Stimulated activated effector memory CD8-positive, alpha-beta T cell treated with anti-CD3 and anti-CD28 coated beads, Interleukin-12 subunit alpha, Interleukin-12 subunit beta, amount 100 ng/mL, for 72 hours (primary cell): ENCODE measurements at regions not wholly inside any gene's neighbourhood (a gene's known extent, or its start where the extent isn't known, plus 50 kb on each side); places are given as distances from the start of the nearest gene placed in this dataset.
"Not testable (repeated sequence)": the region's sequence is repeated elsewhere in the genome, so short reads cannot be mapped to it uniquely, and the experiment has no call there.

ENCODE experiments used
- ATAC-seq: fragments of 150-1000 bp; cut with Tn5 transposase; 2 replicates; pipeline ENCODE4 v1.10.0; 2021
- DNase-seq, 2 donors: peaks; one replicate each; pipeline ENCODE4 v3.0.0; 2021 to 2022; ENCODE audit warnings: low spot score in 2 of 2
- H3K27ac Mint-ChIP-seq: one replicate; pipeline ENCODE4 v1.8.0; 2022; ENCODE audit warnings: mild to moderate bottlenecking, mixed read lengths
- H3K36me3 Mint-ChIP-seq: one replicate; pipeline ENCODE4 v1.8.0; 2022; ENCODE audit warnings: mild to moderate bottlenecking, mixed read lengths
- H3K4me1 Mint-ChIP-seq: one replicate; pipeline ENCODE4 v1.8.0; 2022; ENCODE audit warnings: mixed read lengths
- H3K4me3 Mint-ChIP-seq: one replicate; pipeline ENCODE4 v1.8.0; 2022; ENCODE audit warnings: mild to moderate bottlenecking, mixed read lengths
- H3K9me3 Mint-ChIP-seq: one replicate; pipeline ENCODE4 v1.8.0; 2022; ENCODE audit warnings: mixed read lengths

- Mint-ChIP-seq H3K27ac (no peak overlapping the region), H3K9me3 (no peaks in the 10 kb centered on the region), H3K36me3 (no peaks in the 10 kb centered on the region), H3K4me1 (no peaks in the 10 kb centered on the region), H3K4me3 (no peak overlapping the region)
- ATAC-seq (no peak), DNase-seq (no peak)
These were observed 216.9 kb downstream of the DEPDC1B start for GRCh38 chr5:60483050-60483449.

DNA sequence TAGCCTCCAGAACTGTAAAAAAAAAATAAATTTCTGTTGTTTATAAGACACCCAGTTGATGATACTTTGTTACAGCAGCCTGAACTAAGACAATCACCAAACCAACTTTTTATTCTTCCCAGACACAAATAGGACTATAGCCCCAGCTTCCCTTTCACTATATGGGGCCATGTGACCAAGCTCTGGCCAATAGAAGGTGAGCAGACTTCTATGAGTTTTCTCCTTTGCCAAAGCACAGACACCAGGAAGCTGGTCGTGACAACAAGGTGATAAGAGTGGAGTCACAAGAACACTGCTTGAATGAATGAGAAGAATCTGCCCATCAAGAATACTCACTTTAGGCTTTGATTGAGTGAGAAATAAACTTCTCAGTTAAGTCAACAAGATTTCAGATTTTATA lies 217.7 kb downstream of the DEPDC1B start:
- Mint-ChIP-seq H3K4me3 (no peak overlapping the region), H3K4me1 (no peaks in the 10 kb centered on the region), H3K27ac (no peak overlapping the region), H3K36me3 (no peaks in the 10 kb centered on the region), H3K9me3 (no peaks in the 10 kb centered on the region)
- DNase-seq (no peak), ATAC-seq (no peak)

- H3K27ac Mint-ChIP-seq = no peak overlapping the region
- no peaks in the 10 kb centered on the region for H3K36me3 Mint-ChIP-seq
- H3K9me3 Mint-ChIP-seq = peaks cover 5% of the 10 kb centered on the region
- ATAC-seq = no peak
- H3K4me3 Mint-ChIP-seq = no peak overlapping the region
- DNase-seq = no peak
- H3K4me1 Mint-ChIP-seq = no peaks in the 10 kb centered on the region
These were observed 220.4 kb downstream of the DEPDC1B start for GRCh38 chr5:60479542-60479941.

DNA sequence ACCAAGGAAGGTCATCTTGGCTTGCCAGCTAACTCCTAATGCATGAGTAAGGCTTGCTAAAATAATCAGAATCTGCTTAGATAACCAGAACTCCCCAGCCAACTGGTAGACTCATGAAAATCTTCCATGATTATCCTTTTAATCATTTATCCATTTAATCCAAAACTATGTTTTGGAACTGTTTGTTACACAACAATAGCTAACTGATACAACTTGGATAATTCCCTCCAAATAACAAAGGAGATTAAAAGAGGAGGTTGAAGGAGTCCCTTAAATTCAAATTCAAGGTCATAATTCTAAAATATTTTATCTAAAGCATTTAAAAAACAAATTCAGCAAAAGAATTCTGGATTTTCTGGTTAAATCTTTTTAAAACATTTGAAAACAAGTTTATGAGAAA lies 222.1 kb downstream of the DEPDC1B start:
- Mint-ChIP-seq H3K4me1 (no peaks in the 10 kb centered on the region), H3K4me3 (no peak overlapping the region), H3K9me3 (peaks cover 7% of the 10 kb centered on the region), H3K27ac (no peak overlapping the region), H3K36me3 (no peaks in the 10 kb centered on the region)
- no peak for ATAC-seq
- DNase-seq = no peak

DNA sequence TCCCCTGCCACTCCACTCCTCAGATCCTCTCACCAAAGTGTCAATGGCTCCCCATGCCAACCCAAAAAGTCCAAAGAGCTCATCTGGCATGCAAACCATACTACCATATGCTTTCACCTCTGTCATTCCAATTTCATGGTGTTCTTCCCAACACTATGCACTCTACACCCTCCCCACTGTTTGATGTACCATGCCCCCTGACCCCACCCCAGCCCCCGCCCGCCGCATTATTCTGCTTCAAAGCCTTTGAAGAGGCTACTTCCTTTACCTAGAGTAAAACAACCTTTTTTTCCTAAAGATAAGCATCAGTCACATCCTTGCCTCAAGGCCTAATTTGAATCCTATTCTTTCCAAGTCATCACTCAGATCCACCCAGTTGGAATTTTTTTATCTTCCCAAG lies 226.3 kb downstream of the DEPDC1B start:
- Mint-ChIP-seq H3K4me3 (no peak overlapping the region), H3K36me3 (no peaks in the 10 kb centered on the region)

DNA sequence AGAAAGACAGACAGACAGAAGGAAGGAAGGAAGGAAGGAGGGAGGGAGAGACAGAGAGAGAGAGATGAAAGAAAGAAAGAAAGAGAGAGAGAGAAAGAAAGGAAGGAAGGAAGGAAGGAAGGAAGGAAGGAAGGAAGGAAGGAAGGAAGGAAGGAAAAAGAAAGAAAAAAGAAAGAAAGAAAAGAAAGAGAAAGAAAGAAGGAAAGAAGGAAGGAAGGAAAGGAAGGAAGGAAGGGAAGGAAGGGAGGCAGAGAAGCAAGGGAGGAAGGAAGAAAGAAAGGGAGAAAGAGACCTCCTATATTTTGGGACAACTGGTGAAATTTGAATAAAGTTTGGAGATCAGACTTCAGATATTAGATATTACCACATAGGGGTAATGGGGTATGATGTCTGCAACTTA lies 226.9 kb downstream of the DEPDC1B start:
- not testable (repeated sequence) for H3K36me3 Mint-ChIP-seq, H3K4me3 Mint-ChIP-seq, H3K4me1 Mint-ChIP-seq, DNase-seq, ATAC-seq, H3K27ac Mint-ChIP-seq
- peaks cover 15% of the 10 kb centered on the region for H3K9me3 Mint-ChIP-seq

More for the DNA sequence above, 226.3 kb downstream of the DEPDC1B start:
- no peak for ATAC-seq
- peaks cover 15% of the 10 kb centered on the region for H3K9me3 Mint-ChIP-seq
- no peak overlapping the region for H3K27ac Mint-ChIP-seq
- no peaks in the 10 kb centered on the region for H3K4me1 Mint-ChIP-seq
- DNase-seq = no peak

DNA sequence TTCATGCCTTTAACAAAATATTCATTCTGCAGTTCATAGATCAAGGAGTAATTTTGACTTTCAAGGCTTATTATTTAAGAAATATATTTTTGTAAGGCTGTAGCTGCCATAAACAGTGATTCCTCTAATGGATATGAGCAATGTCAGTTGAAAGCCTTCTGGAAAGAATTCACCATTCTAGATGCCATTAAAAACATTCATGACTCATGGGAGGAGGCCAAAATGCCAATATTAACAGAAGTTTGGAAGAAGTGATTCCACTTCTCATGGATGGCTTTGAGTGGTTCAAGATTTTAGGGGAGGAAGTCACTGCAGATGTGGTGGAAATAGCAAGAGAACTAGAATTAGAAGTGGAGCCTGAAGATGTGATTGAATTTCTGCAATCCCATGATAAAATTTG lies 229.1 kb downstream of the DEPDC1B start:
- peaks cover 10% of the 10 kb centered on the region for H3K9me3 Mint-ChIP-seq
- ATAC-seq (no peak), DNase-seq (no peak)
- H3K36me3 Mint-ChIP-seq = no peaks in the 10 kb centered on the region
- no peak overlapping the region for H3K27ac Mint-ChIP-seq
- no peaks in the 10 kb centered on the region for H3K4me1 Mint-ChIP-seq
- H3K4me3 Mint-ChIP-seq = no peak overlapping the region

DNA sequence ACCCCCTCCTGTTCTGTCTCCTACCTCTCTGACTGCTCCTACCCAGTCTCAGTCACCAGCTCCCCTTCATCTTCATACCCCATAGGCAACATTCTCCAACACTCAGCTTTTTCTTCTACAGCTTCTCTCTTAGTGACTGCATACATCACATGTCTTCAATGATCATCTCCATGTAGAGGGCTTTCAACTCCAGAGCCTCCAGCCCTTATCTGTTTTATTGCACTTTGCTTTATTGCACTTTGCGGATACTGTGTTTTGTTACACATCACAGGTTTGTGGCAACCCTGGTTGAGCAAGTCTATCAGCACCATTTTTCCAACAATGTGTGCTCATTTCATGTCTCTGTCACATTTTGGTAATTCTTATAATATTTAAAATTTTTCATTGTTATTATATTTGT lies 230.7 kb downstream of the DEPDC1B start:
- Mint-ChIP-seq H3K4me1 (no peaks in the 10 kb centered on the region), H3K4me3 (no peak overlapping the region), H3K27ac (no peak overlapping the region), H3K9me3 (peaks cover 10% of the 10 kb centered on the region), H3K36me3 (no peaks in the 10 kb centered on the region)
- no peak for ATAC-seq
- DNase-seq = no peak

DNA sequence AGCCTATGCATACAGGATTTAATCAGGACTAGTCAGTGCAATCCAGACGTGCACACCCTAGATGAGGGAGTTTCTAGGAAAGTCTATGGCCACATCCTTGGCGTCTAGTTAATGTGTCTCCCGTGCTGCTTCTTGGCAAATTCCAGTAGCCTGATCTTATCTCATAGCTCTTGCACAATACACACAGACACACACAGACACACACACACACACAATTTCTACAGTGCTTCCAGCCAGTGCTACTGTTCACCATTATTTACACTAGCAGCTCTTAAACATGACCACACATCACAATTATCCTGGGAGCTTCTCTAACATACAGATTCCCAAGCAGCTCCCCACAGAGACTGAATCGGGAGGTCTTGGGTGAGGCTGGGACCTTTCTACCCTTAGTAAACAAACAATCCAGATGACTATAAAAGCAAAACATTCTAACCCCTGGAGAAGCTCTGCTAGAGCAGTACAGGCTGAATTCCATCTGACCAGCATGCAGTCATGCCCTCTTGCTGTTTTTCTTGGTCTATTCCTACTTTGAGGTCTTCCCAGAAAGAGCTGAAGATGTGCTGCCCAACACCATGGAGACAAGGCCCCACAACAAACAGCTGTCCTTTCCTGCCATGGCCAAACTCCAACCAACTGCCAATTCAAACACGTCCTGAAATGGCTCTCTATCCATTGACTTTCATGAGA lies 236.6 kb downstream of the DEPDC1B start:
- DNase-seq (no peak), ATAC-seq (no peak)
- H3K4me3 Mint-ChIP-seq = no peak overlapping the region
- H3K27ac Mint-ChIP-seq = no peak overlapping the region
- H3K36me3 Mint-ChIP-seq = no peaks in the 10 kb centered on the region
- no peaks in the 10 kb centered on the region for H3K4me1 Mint-ChIP-seq
- peaks cover 6% of the 10 kb centered on the region for H3K9me3 Mint-ChIP-seq

DNA sequence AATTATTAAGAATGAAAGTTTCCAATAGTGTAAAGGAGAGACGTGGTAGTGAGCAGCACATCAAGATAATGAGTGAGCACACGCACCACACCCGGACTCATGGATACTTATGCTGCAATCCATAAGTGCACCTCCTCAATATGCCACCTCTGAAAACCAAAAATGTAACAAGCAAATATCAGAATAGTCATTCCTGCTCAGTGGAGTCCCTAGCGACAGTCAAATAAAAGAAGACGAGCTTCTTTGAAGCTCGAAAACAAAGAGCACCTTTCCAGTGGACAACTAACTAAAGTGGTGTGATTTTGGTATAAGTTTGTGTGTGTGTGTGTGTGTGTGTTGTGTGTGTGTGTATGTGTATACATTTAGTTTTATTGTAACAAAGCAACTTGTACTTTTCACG lies 241.3 kb downstream of the DEPDC1B start:
- H3K9me3 Mint-ChIP-seq = peaks cover 15% of the 10 kb centered on the region
- no peak overlapping the region for H3K27ac Mint-ChIP-seq
- H3K36me3 Mint-ChIP-seq = no peaks in the 10 kb centered on the region
- no peak for ATAC-seq
- H3K4me3 Mint-ChIP-seq = no peak overlapping the region
- no peaks in the 10 kb centered on the region for H3K4me1 Mint-ChIP-seq
- no peak for DNase-seq

DNA sequence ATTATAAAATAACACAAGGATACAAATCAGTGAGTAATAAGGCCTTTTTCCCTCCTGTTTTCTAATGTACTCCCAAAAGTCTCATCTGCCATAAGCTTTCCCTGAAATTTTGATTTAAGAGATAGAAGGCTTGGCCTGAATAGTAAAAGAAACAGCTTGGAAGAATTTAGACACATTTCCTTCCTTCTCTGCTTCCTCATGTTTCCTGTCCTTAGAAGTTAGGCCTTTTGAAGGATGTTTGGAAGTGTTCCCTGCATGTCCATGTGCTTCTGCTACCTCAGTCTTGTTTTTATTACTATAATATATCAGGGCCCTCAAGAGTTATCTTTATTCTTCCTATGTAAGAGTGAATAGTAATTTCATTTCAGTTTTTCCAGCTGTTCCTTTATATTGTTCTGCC lies 242.7 kb downstream of the DEPDC1B start:
- Mint-ChIP-seq H3K27ac (no peak overlapping the region), H3K36me3 (no peaks in the 10 kb centered on the region), H3K4me3 (no peak overlapping the region), H3K9me3 (peaks cover 12% of the 10 kb centered on the region), H3K4me1 (no peaks in the 10 kb centered on the region)
- DNase-seq (no peak), ATAC-seq (no peak)

DNA sequence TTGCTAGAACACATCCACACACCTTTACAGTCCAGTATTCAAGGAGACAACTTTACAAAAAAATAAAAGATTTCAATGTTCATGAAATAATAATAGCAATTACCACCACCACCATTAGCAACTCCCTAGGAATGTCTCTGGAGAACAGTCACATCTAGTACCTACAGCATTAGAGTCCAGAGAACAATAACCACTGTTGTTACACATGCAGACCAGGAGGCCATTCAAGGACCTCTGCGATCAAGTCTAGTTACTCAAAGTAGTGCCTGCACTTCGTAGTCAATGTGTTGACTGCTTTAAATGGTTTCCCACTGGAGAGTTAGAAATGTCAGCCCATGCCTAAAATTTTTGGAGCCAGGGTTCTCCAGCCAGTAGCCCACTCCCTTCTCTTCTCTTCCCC lies 244.4 kb downstream of the DEPDC1B start:
- DNase-seq (no peak), ATAC-seq (no peak)
- H3K4me3 Mint-ChIP-seq = no peak overlapping the region
- H3K4me1 Mint-ChIP-seq = no peaks in the 10 kb centered on the region
- no peaks in the 10 kb centered on the region for H3K36me3 Mint-ChIP-seq
- no peak overlapping the region for H3K27ac Mint-ChIP-seq
- peaks cover 12% of the 10 kb centered on the region for H3K9me3 Mint-ChIP-seq

DNA sequence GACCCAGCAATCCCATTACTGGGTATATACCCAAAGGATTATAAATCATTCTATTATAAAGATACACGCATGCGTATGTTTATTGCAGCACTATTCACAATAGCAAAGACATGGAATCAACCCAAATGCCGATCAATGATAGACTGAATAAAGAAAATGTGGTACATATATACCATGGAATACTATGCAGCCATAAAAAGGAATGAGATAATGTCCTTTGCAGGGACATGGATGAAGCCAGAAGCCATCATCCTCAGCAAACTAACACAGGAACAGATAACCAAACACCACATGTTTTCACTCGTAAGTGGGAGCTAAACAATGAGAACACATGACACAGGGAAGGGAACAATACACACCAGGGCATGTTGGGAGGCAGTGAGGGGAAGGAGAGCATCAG lies 245.7 kb downstream of the DEPDC1B start:
- H3K27ac Mint-ChIP-seq, H3K4me1 Mint-ChIP-seq, DNase-seq, ATAC-seq, H3K36me3 Mint-ChIP-seq, H3K4me3 Mint-ChIP-seq, H3K9me3 Mint-ChIP-seq: not testable (repeated sequence)

DNA sequence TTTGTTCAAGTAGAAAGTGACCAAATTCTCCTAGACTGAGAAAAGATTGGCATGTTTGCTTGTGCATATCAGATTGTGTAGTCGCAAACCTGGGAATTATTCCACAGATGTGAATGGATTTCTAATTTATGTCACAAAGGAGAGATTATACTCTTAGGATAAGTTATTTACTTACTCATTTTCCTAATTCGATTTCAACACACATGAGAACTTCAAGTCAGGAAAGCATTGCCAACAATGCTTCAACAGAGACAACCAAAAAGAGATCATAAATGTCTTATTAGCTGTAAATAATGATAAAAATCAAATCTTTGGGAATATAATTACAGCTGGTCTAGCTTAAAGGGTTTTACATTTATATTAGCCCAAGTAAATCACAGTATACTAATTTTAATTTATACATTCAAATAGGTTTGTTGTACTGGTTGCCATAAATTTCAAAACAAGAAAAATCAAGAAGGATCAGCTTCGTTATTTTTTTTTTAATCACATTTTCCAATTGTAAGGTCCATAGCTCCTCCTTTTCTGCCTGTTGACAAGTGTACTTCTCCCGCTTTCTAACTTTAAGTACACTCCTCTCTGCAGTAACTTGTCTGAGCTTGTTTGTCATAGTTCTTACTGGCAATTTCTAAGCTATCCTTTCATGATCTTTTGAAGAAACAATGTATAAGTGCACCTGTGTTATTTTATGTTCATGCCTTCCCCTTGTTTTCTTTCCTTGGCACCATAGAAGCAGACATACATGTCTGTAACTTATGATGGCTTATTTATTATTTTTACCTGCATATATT lies 246.6 kb downstream of the DEPDC1B start:
- no peaks in the 10 kb centered on the region for H3K4me1 Mint-ChIP-seq
- H3K4me3 Mint-ChIP-seq = no peak overlapping the region
- peaks cover 9% of the 10 kb centered on the region for H3K9me3 Mint-ChIP-seq
- H3K27ac Mint-ChIP-seq = no peak overlapping the region
- ATAC-seq (no peak), DNase-seq (no peak)
- H3K36me3 Mint-ChIP-seq = no peaks in the 10 kb centered on the region

GRCh38 chr5:60448600-60448999 lies 251.4 kb downstream of the DEPDC1B start:
- H3K4me3 Mint-ChIP-seq = no peak overlapping the region
- H3K9me3 Mint-ChIP-seq = peaks cover 5% of the 10 kb centered on the region
- no peak for ATAC-seq
- no peak for DNase-seq
- no peaks in the 10 kb centered on the region for H3K36me3 Mint-ChIP-seq
- no peak overlapping the region for H3K27ac Mint-ChIP-seq
- H3K4me1 Mint-ChIP-seq = no peaks in the 10 kb centered on the region

DNA sequence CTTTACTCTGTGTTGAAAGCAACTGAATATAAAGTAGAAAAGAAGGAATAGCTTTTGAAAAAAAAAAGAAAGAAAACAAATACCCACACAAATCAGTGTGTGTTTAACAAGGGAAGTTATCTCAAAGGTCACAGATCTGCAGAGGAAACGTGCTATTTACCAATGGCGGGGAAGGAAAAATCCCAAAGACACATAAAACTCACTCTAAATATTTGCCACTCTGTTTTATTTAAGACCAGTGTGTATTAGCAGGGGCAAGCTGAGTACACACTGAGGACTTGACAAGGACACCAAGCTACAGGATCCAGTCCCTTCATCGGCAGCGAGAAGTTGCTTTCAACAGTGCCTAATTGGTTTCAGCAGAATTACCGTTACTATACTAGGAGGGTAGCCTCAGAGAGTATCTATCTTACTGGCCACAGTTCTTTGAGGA lies 252.5 kb downstream of the DEPDC1B start:
- no peaks in the 10 kb centered on the region for H3K36me3 Mint-ChIP-seq
- no peak overlapping the region for H3K4me3 Mint-ChIP-seq
- DNase-seq (no peak), ATAC-seq (no peak)
- no peaks in the 10 kb centered on the region for H3K4me1 Mint-ChIP-seq
- H3K9me3 Mint-ChIP-seq = peaks cover 9% of the 10 kb centered on the region
- no peak overlapping the region for H3K27ac Mint-ChIP-seq
